Lung (tissue), 11 donors: ENCODE measurements at regions not wholly inside any gene's neighbourhood (a gene's known extent, or its start where the extent isn't known, plus 50 kb on each side); places are given as distances from the start of the nearest gene placed in this dataset.

ENCODE experiments used
- ATAC-seq: fragments of 200-7000 bp; cut with Tn5 transposase; one replicate; pipeline ENCODE4 v1.9.1; 2020; ENCODE audit warnings: moderate number of reproducible peaks; ENCODE audit not compliant: insufficient read depth, low FRiP score
- DNase-seq, 3 donors: peaks; one replicate each; pipeline ENCODE4 v3.0.0-alpha.2; 2013 to 2017
- H3K27ac ChIP-seq, 2 donors: one replicate each; pipeline ENCODE4 v1.5.1; 2013; ENCODE audit warnings: mild to moderate bottlenecking in 2 of 2, moderate library complexity in 2 of 2, control low read depth in 1 of 2, inconsistent platforms in 1 of 2, low read depth in 1 of 2, low read length in 1 of 2
- H3K27me3 ChIP-seq, 3 donors: one replicate each; pipeline ENCODE4 v1.5.1; 2013; ENCODE audit warnings: low read length in 2 of 3; ENCODE audit not compliant: control insufficient read depth in 3 of 3, insufficient read depth in 3 of 3
- H3K36me3 ChIP-seq, 4 donors: one replicate each; pipeline ENCODE4 v1.5.1; 2013; ENCODE audit warnings: low read length in 4 of 4, mild to moderate bottlenecking in 1 of 4, moderate library complexity in 1 of 4; ENCODE audit not compliant: control insufficient read depth in 4 of 4, insufficient read depth in 4 of 4
- H3K4me1 ChIP-seq, 5 donors: one replicate each; pipeline ENCODE4 v1.5.1; 2013; ENCODE audit warnings: low read length in 5 of 5, mild to moderate bottlenecking in 2 of 5, moderate library complexity in 1 of 5; ENCODE audit not compliant: control insufficient read depth in 5 of 5, insufficient read depth in 5 of 5
- H3K4me3 ChIP-seq: one replicate; pipeline ENCODE4 v1.5.1; 2013; ENCODE audit warnings: mild to moderate bottlenecking, control low read depth, moderate library complexity
- H3K9ac ChIP-seq, 2 donors: one replicate each; pipeline ENCODE4 v1.5.1; 2013; ENCODE audit warnings: low read length in 2 of 2, control low read depth in 1 of 2; ENCODE audit not compliant: insufficient read depth in 1 of 2
- H3K9me3 ChIP-seq, 4 donors: one replicate each; pipeline ENCODE4 v1.5.1; 2013; ENCODE audit warnings: low read length in 3 of 4, mild to moderate bottlenecking in 1 of 4, moderate library complexity in 1 of 4; ENCODE audit not compliant: control insufficient read depth in 4 of 4, insufficient read depth in 3 of 4
- CTCF ChIP-seq: IDR thresholded peaks from 2 replicates; pipeline ENCODE4 v1.5.1; 2012; ENCODE audit warnings: mild to moderate bottlenecking; ENCODE audit errors: control extremely low read depth, extremely low read depth
- WGBS, 2 donors: extraction: QIAGEN DNeasy Blood & Tissue Kit; methylation state at CpG; one replicate each; pipeline ENCODE4 v1.1.7; 2013; 5-methylcytosine and 5-hydroxymethylcytosine counted together
- donor health status: control.
- donor health status: control.
- donor health status: Bipolar disorder and iron deficiency.
- donor health status: healthy.
- donor health status: DM: yes; HTN: yes; CAD: no.

GRCh38 chr5:133853646-133854365 is 114.6 kb downstream of the C5orf15 start:
- Histone ChIP-seq H3K9me3 (peaks cover 0 to 2% (median 0%) of the 10 kb centered on the region in 4 donors), H3K27me3 (no peaks in the 10 kb centered on the region), H3K9ac (no peak overlapping the region), H3K4me1 (peaks cover 0 to 6% (median 0%) of the 10 kb centered on the region in 5 donors), H3K27ac (no peak overlapping the region), H3K36me3 (no peaks in the 10 kb centered on the region), H3K4me3 (no peak overlapping the region)
- TF ChIP-seq CTCF, result no peak
- no peak for ATAC-seq
- DNase-seq, result peak in 2 of 3 donors; percentile 25 to 31
- 61 to 66% methylated on average over 6 of the region's 6 CpGs for WGBS, 2 donors

- no peak for ATAC-seq
- no peaks in the 10 kb centered on the region for H3K27me3 ChIP-seq
- no peaks in the 10 kb centered on the region for H3K9me3 ChIP-seq
- H3K4me3 ChIP-seq, result no peak overlapping the region
- H3K27ac ChIP-seq, result no peak overlapping the region
- no peak overlapping the region for H3K9ac ChIP-seq
- no peak for TF ChIP-seq CTCF
- 54 to 64% methylated on average over 2 of the region's 2 CpGs for WGBS, 2 donors
- peaks cover 0 to 8% (median 0%) of the 10 kb centered on the region in 5 donors for H3K4me1 ChIP-seq
- no peak for DNase-seq
- no peaks in the 10 kb centered on the region for H3K36me3 ChIP-seq
Measured at GRCh38 chr5:133851521-133851920, 116.9 kb downstream of the C5orf15 start.

- no peak for TF ChIP-seq CTCF
- ATAC-seq, result no peak
- Histone ChIP-seq H3K36me3 (no peaks in the 10 kb centered on the region), H3K27me3 (no peaks in the 10 kb centered on the region), H3K9me3 (no peaks in the 10 kb centered on the region), H3K27ac (no peak overlapping the region), H3K4me1 (peaks cover 0 to 6% (median 0%) of the 10 kb centered on the region in 5 donors), H3K4me3 (no peak overlapping the region), H3K9ac (no peak overlapping the region)
- 91 to 92% methylated on average over 5 of the region's 5 CpGs for WGBS, 2 donors
- DNase-seq, result no peak
Measured at GRCh38 chr5:133850811-133851210, 117.6 kb downstream of the C5orf15 start.
